ENCODE measurements at regions not wholly inside any gene's neighbourhood (a gene's known extent, or its start where the extent isn't known, plus 50 kb on each side); places are given as distances from the start of the nearest gene placed in this dataset.

GRCh38 chr4:124491361-124492145, 221.0 kb downstream of the ANKRD50 start:
- no peak for TF ChIP-seq EZH2 (IDR thresholded peaks at IDR 0.05; ENCODE audit: insufficient read depth, poor library complexity, severe bottlenecking)
- no peak for TF ChIP-seq EZH2phosphoT487 (IDR thresholded peaks at IDR 0.05; ENCODE audit: insufficient read depth, low read depth)
